GM12865 (cell line): ENCODE measurements at regions not wholly inside any gene's neighbourhood (a gene's known extent, or its start where the extent isn't known, plus 50 kb on each side); places are given as distances from the start of the nearest gene placed in this dataset.

Experiments
- DNase-seq: peaks from one replicate; pipeline ENCODE4 v3.0.0; 2010; ENCODE audit warnings: low read depth
- H3K4me3 ChIP-seq: 2 replicates; pipeline ENCODE4 v1.5.1; 2011; ENCODE audit warnings: mild to moderate bottlenecking, low read depth, low read length, control low read depth
- TF ChIP-seq, protein P1 (sequence below): IDR thresholded peaks from 2 replicates; pipeline ENCODE4 v1.5.1; 2011; ENCODE audit warnings: low read length, control low read depth, low read depth, inconsistent platforms; ENCODE audit not compliant: insufficient read depth; ENCODE audit errors: missing control alignments

GRCh38 chr20:57768519-57768918, 58.7 kb upstream of the PMEPA1 start:
- H3K4me3 ChIP-seq, result no peak overlapping the region
- no peak for DNase-seq
- TF ChIP-seq, protein P1, sequence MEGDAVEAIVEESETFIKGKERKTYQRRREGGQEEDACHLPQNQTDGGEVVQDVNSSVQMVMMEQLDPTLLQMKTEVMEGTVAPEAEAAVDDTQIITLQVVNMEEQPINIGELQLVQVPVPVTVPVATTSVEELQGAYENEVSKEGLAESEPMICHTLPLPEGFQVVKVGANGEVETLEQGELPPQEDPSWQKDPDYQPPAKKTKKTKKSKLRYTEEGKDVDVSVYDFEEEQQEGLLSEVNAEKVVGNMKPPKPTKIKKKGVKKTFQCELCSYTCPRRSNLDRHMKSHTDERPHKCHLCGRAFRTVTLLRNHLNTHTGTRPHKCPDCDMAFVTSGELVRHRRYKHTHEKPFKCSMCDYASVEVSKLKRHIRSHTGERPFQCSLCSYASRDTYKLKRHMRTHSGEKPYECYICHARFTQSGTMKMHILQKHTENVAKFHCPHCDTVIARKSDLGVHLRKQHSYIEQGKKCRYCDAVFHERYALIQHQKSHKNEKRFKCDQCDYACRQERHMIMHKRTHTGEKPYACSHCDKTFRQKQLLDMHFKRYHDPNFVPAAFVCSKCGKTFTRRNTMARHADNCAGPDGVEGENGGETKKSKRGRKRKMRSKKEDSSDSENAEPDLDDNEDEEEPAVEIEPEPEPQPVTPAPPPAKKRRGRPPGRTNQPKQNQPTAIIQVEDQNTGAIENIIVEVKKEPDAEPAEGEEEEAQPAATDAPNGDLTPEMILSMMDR, result no peak

DNA sequence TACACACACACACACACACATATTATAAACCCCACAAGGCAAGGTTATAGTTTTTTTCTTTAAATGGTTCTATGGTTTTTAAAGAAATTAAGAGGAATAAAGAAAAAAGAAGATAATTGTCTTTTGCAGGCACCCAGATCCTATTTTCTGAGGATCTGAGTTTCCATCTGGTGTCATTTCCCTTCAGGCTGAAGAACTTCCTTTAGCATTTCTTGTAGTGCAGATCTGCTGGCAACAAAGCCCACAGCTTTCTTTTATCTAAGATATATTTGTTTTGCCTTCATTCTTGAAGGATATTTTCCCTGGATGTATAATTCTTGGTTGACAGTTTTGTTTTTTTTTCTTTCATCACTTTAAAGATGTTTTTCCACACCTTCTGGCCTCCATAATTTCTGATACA, 57.6 kb upstream of the PMEPA1 start:
- no peak overlapping the region for H3K4me3 ChIP-seq
- DNase-seq, result no peak
- TF ChIP-seq, protein P1, result no peak

GRCh38 chr20:57763235-57763595, 53.4 kb upstream of the PMEPA1 start:
- no peak for DNase-seq
- no peak overlapping the region for H3K4me3 ChIP-seq
- TF ChIP-seq, protein P1, result no peak

DNA sequence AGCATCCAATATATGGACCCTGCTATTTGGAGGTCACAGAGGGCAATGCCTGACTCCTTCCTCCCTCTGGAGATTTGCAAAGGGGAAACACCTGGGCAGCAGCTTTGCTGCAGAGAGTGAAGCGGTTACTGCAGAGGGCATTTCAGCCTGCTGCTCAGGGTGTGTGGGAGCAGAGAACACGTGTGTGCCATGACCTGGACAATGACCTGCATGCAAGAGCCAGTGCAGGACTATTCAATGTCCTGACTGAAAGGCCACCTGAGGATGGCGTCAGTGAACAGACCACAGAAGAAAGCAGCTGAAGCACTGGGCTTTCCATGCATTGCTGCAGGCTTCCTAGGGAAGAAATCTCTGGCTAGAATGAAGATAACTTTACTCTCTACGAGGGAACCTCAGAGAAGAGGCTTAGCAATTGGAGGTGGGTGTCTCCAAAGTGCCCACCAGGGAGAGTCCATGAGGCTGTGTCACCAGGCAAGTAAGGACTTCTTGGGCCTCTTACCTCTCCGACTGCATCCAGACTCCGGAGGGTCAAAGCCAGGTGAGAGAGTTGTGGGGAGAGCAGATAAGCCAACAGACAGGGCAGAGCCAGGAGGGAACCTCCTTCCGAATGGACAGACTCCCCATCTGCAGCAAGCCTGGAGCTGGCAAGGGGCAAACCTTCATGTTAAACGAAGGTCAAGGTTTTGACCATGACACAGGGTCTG, 52.9 kb upstream of the PMEPA1 start:
- TF ChIP-seq, protein P1, result no peak
- DNase-seq, result no peak
- H3K4me3 ChIP-seq, result no peak overlapping the region

DNA sequence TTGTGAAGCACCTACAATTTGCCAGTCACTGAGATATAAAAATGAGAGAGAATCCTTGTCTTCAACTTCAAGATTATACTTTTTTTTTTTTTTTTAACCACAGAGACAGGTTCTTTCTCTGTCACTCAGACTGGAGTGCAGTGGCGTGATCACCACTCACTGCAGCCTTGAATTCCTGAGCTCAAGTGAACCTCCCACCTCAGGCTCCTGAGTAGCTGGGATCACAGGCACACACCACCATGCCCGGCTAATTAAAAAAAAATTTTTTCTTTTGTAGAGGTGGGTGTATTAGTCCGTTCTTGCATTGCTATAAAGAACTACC, 51.6 kb upstream of the PMEPA1 start:
- TF ChIP-seq, protein P1, result no peak
- no peak overlapping the region for H3K4me3 ChIP-seq
- DNase-seq, result no peak

DNA sequence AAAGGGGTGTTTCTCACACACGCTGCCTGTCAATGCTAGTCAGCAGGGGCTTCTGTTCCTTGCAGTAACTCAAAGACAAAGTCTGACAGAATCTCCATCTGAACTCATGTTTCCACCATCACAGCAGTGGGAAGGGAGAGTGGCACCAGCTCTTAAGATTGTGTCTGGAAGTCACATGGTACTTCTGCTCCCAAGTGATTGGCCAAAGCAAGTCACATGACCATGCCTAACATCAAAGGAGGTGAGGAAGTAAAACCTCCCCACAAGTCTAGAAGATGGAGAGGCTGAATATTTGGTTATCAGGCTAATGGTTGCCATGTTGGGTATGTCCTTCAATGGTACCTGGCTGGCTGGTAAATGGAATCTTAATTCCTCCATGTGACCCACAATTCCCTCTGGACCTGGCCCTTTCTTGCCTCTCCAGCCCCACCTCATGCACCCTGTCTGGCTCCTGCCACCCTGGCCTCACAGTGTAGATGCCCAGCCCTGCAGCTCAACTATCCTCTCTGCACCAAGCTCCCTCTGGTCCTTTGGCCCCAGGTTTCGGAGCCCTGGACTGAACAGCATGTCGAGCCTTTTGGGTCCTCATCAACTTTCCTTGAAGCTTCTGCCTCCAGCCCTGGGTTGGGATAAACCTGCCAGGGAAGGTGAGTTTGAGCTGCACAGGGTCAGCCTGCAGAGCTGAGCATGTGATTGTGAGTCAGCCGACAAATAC, 51.0 kb upstream of the PMEPA1 start:
- no peak overlapping the region for H3K4me3 ChIP-seq
- TF ChIP-seq, protein P1, result no peak
- peak; percentile 17 for DNase-seq

- TF ChIP-seq, protein P1, result no peak
- H3K4me3 ChIP-seq, result no peak overlapping the region
- no peak for DNase-seq
Observed at GRCh38 chr20:57759724-57760123, 49.9 kb upstream of the PMEPA1 start.
